SU-DHL-6 (cell line): ENCODE measurements at regions not wholly inside any gene's neighbourhood (a gene's known extent, or its start where the extent isn't known, plus 50 kb on each side); places are given as distances from the start of the nearest gene placed in this dataset.

Source experiments
- CTCF ChIP-seq: fragments of 200-600 bp; sonication (generic); IDR thresholded peaks from one replicate; pipeline ENCODE4 v1.5.1; 2017; ENCODE audit warnings: antibody characterized with exemption, mild to moderate bottlenecking, low read length, moderate library complexity; ENCODE audit not compliant: insufficient read depth, poor library complexity, severe bottlenecking
- EZH2phosphoT487 ChIP-seq: fragments of 200-600 bp; sonication (generic), shearing (Covaris generic); conservative IDR thresholded peaks from 2 replicates; pipeline ENCODE4 v1.6.1; 2018; ENCODE audit warnings: mild to moderate bottlenecking, antibody characterized with exemption, low read length, moderate library complexity, mixed read lengths

DNA sequence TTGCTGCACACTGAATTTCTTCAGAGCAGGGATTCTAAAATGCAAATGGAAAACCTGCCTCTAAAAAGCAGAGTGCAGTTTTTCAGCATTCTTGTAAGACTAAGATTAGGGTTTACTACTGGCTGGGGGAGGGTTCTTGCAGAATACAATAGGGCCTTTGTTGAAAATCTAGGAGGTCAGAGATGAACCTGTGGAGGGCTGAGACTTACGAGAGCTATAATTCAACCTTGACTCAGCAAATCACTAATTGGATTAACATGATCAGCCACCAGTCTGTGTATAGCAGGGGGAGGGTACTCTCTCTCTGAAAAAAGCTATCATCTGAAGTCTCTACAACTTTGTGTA, 92.6 kb upstream of the HIF1A start:
- TF ChIP-seq CTCF, result no peak
- TF ChIP-seq EZH2phosphoT487, result no peak
